ENCODE measurements at regions not wholly inside any gene's neighbourhood (a gene's known extent, or its start where the extent isn't known, plus 50 kb on each side); places are given as distances from the start of the nearest gene placed in this dataset.

- no peak overlapping the region for H2AFZ ChIP-seq
- H3K9me3 ChIP-seq (ENCODE audit: insufficient read depth, low read depth), result no peaks in the 10 kb centered on the region
- DNase-seq, result no peak
- intact Hi-C loops (cut with micrococcal nuclease; ENCODE audit: unreplicated experiment), result no loop called here
- no peaks in the 10 kb centered on the region for H3K36me3 ChIP-seq (ENCODE audit: low read depth)
- CTCF ChIA-PET, result no interaction called here
- no peak overlapping the region for H3K4me2 ChIP-seq
- BruUV-seq (replicated peaks), result no TSS peak
- H3K4me1 ChIP-seq (replicated peaks; ENCODE audit: insufficient read depth), result peaks cover 5% of the 10 kb centered on the region
- H3K27ac ChIP-seq, result no peak overlapping the region
- no peak for TF ChIP-seq EZH2 (IDR thresholded peaks at IDR 0.05; ENCODE audit: low read depth)
- TF ChIP-seq, protein P1, sequence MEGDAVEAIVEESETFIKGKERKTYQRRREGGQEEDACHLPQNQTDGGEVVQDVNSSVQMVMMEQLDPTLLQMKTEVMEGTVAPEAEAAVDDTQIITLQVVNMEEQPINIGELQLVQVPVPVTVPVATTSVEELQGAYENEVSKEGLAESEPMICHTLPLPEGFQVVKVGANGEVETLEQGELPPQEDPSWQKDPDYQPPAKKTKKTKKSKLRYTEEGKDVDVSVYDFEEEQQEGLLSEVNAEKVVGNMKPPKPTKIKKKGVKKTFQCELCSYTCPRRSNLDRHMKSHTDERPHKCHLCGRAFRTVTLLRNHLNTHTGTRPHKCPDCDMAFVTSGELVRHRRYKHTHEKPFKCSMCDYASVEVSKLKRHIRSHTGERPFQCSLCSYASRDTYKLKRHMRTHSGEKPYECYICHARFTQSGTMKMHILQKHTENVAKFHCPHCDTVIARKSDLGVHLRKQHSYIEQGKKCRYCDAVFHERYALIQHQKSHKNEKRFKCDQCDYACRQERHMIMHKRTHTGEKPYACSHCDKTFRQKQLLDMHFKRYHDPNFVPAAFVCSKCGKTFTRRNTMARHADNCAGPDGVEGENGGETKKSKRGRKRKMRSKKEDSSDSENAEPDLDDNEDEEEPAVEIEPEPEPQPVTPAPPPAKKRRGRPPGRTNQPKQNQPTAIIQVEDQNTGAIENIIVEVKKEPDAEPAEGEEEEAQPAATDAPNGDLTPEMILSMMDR (conservative IDR thresholded peaks at IDR 0.05), result no peak
- peaks cover 8% of the 10 kb centered on the region; the same call in 1 of the 2 replicates for H3F3A ChIP-seq (ENCODE audit: insufficient read depth, low read depth)
- POLR2A ChIA-PET (ENCODE audit: unreplicated experiment), result no interaction called here
- H3K9me2 ChIP-seq (ENCODE audit: insufficient read depth), result no peaks in the 10 kb centered on the region
- H3K27me3 ChIP-seq (ENCODE audit: insufficient read depth, low read depth), result no peaks in the 10 kb centered on the region
- no peak overlapping the region for H3K4me3 ChIP-seq
- no peaks in the 10 kb centered on the region for H4K20me1 ChIP-seq (ENCODE audit: insufficient read depth)
- H3K79me2 ChIP-seq (ENCODE audit: low read depth), result no peaks in the 10 kb centered on the region
Measured at GRCh38 chr16:85497622-85498314, 115.4 kb upstream of the GSE1 start.

DNA sequence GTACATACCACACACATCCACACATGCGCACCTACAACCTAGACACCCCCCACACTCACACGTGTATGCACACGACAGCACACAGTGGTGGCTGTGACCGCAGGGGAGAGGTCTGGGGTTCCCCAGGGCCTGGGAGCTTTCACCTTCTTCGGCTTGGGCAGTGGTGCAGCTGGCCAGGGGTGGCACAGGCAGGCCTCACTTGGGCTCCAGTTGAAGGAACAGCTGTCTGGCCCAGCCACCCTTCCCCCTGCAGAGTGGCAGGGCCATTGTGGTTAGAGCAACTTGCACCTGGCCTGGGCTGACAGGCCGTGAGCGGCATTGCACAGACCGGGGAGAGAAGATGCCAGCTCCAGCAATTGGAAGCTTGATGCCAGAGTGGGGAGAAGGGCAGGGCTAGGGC lies 114.5 kb upstream of the GSE1 start:
- Histone ChIP-seq H3K36me3 (ENCODE audit: low read depth) (no peaks in the 10 kb centered on the region), H3K27ac (no peak overlapping the region), H3F3A (ENCODE audit: insufficient read depth, low read depth) (peaks cover 4% of the 10 kb centered on the region; the same call in 1 of the 2 replicates), H3K4me2 (no peak overlapping the region), H4K20me1 (ENCODE audit: insufficient read depth) (no peaks in the 10 kb centered on the region), H3K9me3 (ENCODE audit: insufficient read depth, low read depth) (no peaks in the 10 kb centered on the region), H3K4me3 (no peak overlapping the region), H3K9me2 (ENCODE audit: insufficient read depth) (no peaks in the 10 kb centered on the region), H3K27me3 (ENCODE audit: insufficient read depth, low read depth) (no peaks in the 10 kb centered on the region), H3K4me1 (replicated peaks; ENCODE audit: insufficient read depth) (no peaks in the 10 kb centered on the region), H2AFZ (no peak overlapping the region), H3K79me2 (ENCODE audit: low read depth) (no peaks in the 10 kb centered on the region)
- no TSS peak for BruUV-seq (replicated peaks)
- CTCF ChIA-PET, result interaction anchor here (0.7 kb wide), 1 partner anchor 14 kb away, joined by 11 read pairs; no protein-coding TSS in a partner anchor
- intact Hi-C loops (cut with micrococcal nuclease; ENCODE audit: unreplicated experiment), result no loop called here
- DNase-seq, result no peak
- TF ChIP-seq, protein P1 (conservative IDR thresholded peaks at IDR 0.05), result no peak
- TF ChIP-seq EZH2 (IDR thresholded peaks at IDR 0.05; ENCODE audit: low read depth), result no peak
- POLR2A ChIA-PET (ENCODE audit: unreplicated experiment), result no interaction called here

DNA sequence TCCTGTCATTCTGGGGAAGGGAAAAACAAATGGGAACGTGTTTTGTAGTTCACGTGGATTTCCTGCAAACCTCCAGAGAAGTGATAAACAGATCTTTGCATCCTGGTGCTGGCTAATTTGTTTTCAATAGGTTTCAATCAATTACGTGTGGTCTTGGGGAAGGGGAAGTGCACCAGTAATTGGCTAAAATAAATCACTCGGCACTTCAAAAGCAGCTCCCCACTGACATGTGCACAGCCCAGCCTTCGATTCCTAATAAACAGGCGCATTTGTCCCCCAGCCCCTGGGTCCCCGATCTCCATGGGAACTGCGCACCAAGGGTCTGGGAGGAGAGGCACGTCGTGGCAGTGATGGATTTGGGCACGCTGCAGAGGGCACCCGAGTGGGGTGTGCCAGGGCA lies 112.9 kb upstream of the GSE1 start:
- no TSS peak for BruUV-seq (replicated peaks)
- no peaks in the 10 kb centered on the region for H3K9me2 ChIP-seq (ENCODE audit: insufficient read depth)
- H3K4me3 ChIP-seq, result no peak overlapping the region
- no peaks in the 10 kb centered on the region for H3K27me3 ChIP-seq (ENCODE audit: insufficient read depth, low read depth)
- ChIA-PET POLR2A (ENCODE audit: unreplicated experiment) (no interaction called here), CTCF (no interaction called here)
- H3K27ac ChIP-seq, result no peak overlapping the region
- H4K20me1 ChIP-seq (ENCODE audit: insufficient read depth), result no peaks in the 10 kb centered on the region
- no peak overlapping the region for H3K4me2 ChIP-seq
- intact Hi-C loops (cut with micrococcal nuclease; ENCODE audit: unreplicated experiment), result no loop called here
- H3K4me1 ChIP-seq (replicated peaks; ENCODE audit: insufficient read depth), result no peaks in the 10 kb centered on the region
- no peaks in the 10 kb centered on the region for H3K79me2 ChIP-seq (ENCODE audit: low read depth)
- no peak overlapping the region for H2AFZ ChIP-seq
- no peak for DNase-seq
- TF ChIP-seq EZH2 (IDR thresholded peaks at IDR 0.05; ENCODE audit: low read depth), result no peak
- TF ChIP-seq, protein P1 (conservative IDR thresholded peaks at IDR 0.05), result no peak
- no peaks in the 10 kb centered on the region for H3K9me3 ChIP-seq (ENCODE audit: insufficient read depth, low read depth)
- no peaks in the 10 kb centered on the region for H3F3A ChIP-seq (ENCODE audit: insufficient read depth, low read depth)
- H3K36me3 ChIP-seq (ENCODE audit: low read depth), result no peaks in the 10 kb centered on the region

Measured in PC-9 (cell line).